ENCODE measurements at regions not wholly inside any gene's neighbourhood (a gene's known extent, or its start where the extent isn't known, plus 50 kb on each side); places are given as distances from the start of the nearest gene placed in this dataset.

GRCh38 chr10:109187677-109188076, 735.6 kb downstream of the XPNPEP1 start:
- WGBS, 2 experiments (ENCODE audit: extremely low coverage in 2 of 2, insufficient read length in 1 of 2) = no CpG with 5 or more reads among the region's 2 CpGs
- Histone ChIP-seq H3K27me3 (ENCODE audit: control insufficient read depth, insufficient read depth, low read length) (no peaks in the 10 kb centered on the region), H4K5ac (ENCODE audit: low read depth, low read length) (no peak overlapping the region), H3K14ac (replicated peaks; ENCODE audit: low read depth, low read length) (no peak overlapping the region), H3K4me2 (ENCODE audit: low read depth, low read length) (no peak overlapping the region), H3K18ac (ENCODE audit: low read depth, low read length) (no peak overlapping the region), H3K56ac (ENCODE audit: extremely low read depth, insufficient read depth, low read length) (no peak overlapping the region), H2AK9ac (replicated peaks; ENCODE audit: low read depth, low read length, poor library complexity) (no peak overlapping the region), H3K9me1 (ENCODE audit: insufficient read depth, low read length) (peaks cover 8% of the 10 kb centered on the region), H3K9ac (ENCODE audit: low read depth, low read length) (no peak overlapping the region), H2BK120ac (ENCODE audit: low read depth, low read length) (peak overlapping the region; percentile 85), H3K9me3 (ENCODE audit: control insufficient read depth, insufficient read depth, low read length) (peaks cover 10% of the 10 kb centered on the region; the same call in 1 of the 2 replicates), H2AK5ac (ENCODE audit: low read depth, low read length) (no peak overlapping the region), H3K36me3 (ENCODE audit: control insufficient read depth, insufficient read depth, low read length) (no peaks in the 10 kb centered on the region), H2BK20ac (ENCODE audit: low read depth, low read length) (peak overlapping the region; percentile 83), H4K91ac (ENCODE audit: insufficient read depth, low read depth, low read length) (peak overlapping the region; percentile 69; the same call in 1 of the 2 replicates), H3K23ac (ENCODE audit: low read depth, low read length) (no peak overlapping the region), H2BK15ac (ENCODE audit: low read depth, low read length) (no peak overlapping the region), H2AFZ (replicated peaks; ENCODE audit: low read length, poor library complexity) (no peak overlapping the region), H3K4ac (ENCODE audit: low read depth, low read length) (peak overlapping the region; percentile 82; the same call in 1 of the 2 replicates), H2BK5ac (ENCODE audit: low read depth, low read length, poor library complexity, severe bottlenecking) (peak overlapping the region; percentile 75), H3K4me1 (ENCODE audit: control insufficient read depth, insufficient read depth, low read length) (peaks cover 6% of the 10 kb centered on the region), H3K79me1 (ENCODE audit: low read depth in 1 of 2, low read length in 2 of 2) (no peaks in the 10 kb centered on the region), H3K4me3 (ENCODE audit: insufficient read depth, low read depth, low read length) (no peak overlapping the region), H4K8ac (ENCODE audit: low read depth in 2 of 2, low read length in 2 of 2) (peak overlapping the region in 1 of 2 experiments; percentile 69; a peak in 2 of 4 replicates), H4K20me1 (ENCODE audit: insufficient read depth, low read length) (no peaks in the 10 kb centered on the region), H3K27ac (ENCODE audit: insufficient read depth, low read length) (peak overlapping the region; percentile 48; the same call in 1 of the 2 replicates)
- ChIA-PET CTCF (no interaction called here), POLR2A (ENCODE audit: unreplicated experiment) (no interaction called here)
- intact Hi-C loops (cut with micrococcal nuclease) = no loop called here
- BruUV-seq (replicated peaks) = no TSS peak
- ATAC-seq (ENCODE audit: low read depth) (peak; percentile 99), DNase-seq (peak; percentile 96)
- in situ Hi-C loops (cut with MboI; ENCODE audit: low sequenced_read_pairs) = no loop called here
- dilution Hi-C loops (cut with HindIII; ENCODE audit: low sequenced_read_pairs, unreplicated experiment) = no loop called here
- TF ChIP-seq FOS (IDR thresholded peaks at IDR 0.05; ENCODE audit: low read depth, low read length) = peak; percentile 69
- TF ChIP-seq POLR2A (IDR thresholded peaks at IDR 0.05; ENCODE audit: low read depth, low read length) = no peak
- TF ChIP-seq CEBPB (IDR thresholded peaks at IDR 0.05; ENCODE audit: low read depth, low read length) = peak; percentile 26; the same call in 1 of the 2 replicates
- no peak for TF ChIP-seq ELK1 (IDR thresholded peaks at IDR 0.05; ENCODE audit: borderline replicate concordance, low read depth, low read length)

Measured in IMR-90 (cell line).